Kidney epithelial cell (primary cell): ENCODE measurements at regions not wholly inside any gene's neighbourhood (a gene's known extent, or its start where the extent isn't known, plus 50 kb on each side); places are given as distances from the start of the nearest gene placed in this dataset.

Source experiments
- DNase-seq: peaks from one replicate; pipeline ENCODE4 v3.0.0-alpha.2; 2010; ENCODE audit warnings: low read depth
- H3K27me3 ChIP-seq: 2 replicates; pipeline ENCODE4 v1.6.0; 2011; ENCODE audit warnings: low read length; ENCODE audit not compliant: control insufficient read depth, insufficient read depth
- H3K36me3 ChIP-seq: 2 replicates; pipeline ENCODE4 v1.5.1; 2011; ENCODE audit warnings: low read length; ENCODE audit not compliant: control insufficient read depth, insufficient read depth
- H3K4me3 ChIP-seq: 2 replicates; pipeline ENCODE4 v1.5.1; 2011; ENCODE audit warnings: low read depth, mild to moderate bottlenecking, control low read depth, low read length
- CTCF ChIP-seq: IDR thresholded peaks from 2 replicates; pipeline ENCODE4 v1.5.1; 2011; ENCODE audit warnings: mild to moderate bottlenecking, moderate library complexity, low read length, control low read depth, inconsistent platforms; ENCODE audit not compliant: insufficient read depth, poor library complexity, severe bottlenecking

GRCh38 chr21:15272171-15272570, 207.4 kb upstream of the NRIP1 start:
- no peak for DNase-seq
- TF ChIP-seq CTCF = no peak
- H3K4me3 ChIP-seq = no peak overlapping the region
- no peaks in the 10 kb centered on the region for H3K27me3 ChIP-seq
- H3K36me3 ChIP-seq = no peaks in the 10 kb centered on the region

GRCh38 chr21:15272591-15272990, 207.8 kb upstream of the NRIP1 start:
- no peak for TF ChIP-seq CTCF
- no peak for DNase-seq
- Histone ChIP-seq H3K4me3 (no peak overlapping the region), H3K27me3 (no peaks in the 10 kb centered on the region), H3K36me3 (no peaks in the 10 kb centered on the region)

- no peak for TF ChIP-seq CTCF
- DNase-seq = no peak
- Histone ChIP-seq H3K27me3 (no peaks in the 10 kb centered on the region), H3K36me3 (no peaks in the 10 kb centered on the region), H3K4me3 (no peak overlapping the region)
Observed at GRCh38 chr21:15273244-15273643, 208.4 kb upstream of the NRIP1 start.

DNA sequence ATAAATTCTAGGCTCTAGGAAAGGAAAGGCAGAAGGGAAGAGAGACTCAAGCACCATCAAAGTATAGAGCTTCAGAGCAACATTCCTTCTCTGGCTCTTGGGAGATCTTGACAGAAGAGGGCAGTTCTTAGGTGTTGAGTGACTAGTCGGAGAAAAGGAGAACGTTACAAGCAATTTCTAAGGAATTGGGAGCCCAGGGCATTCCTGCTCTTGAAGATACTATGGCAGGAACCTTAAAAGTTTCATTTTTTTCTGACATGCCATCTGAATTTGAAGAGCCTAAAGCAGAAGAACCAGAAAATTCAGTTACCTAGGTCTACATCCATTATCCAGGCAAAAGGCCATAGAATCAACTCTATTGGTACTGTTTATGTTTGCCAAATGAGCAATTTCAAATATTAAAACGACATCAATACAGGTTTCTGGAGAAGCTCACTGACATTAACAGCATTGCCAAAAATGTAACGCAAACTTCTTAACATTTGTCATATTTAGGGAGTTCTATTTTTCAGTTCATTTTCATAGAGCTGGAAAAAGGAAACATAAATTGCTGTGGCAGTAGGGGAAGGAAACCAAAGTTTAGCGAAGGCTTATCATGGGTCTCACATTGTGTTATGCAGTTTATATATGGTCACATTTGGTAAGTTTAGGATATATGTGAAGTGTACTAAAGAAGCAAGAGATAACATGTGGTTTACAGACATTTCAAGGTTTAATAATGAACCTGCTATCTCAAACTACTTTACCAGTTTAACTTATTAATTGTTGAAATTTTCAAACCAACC, 210.1 kb upstream of the NRIP1 start:
- no peak for DNase-seq
- no peak overlapping the region for H3K4me3 ChIP-seq

GRCh38 chr21:15275615-15276235, 210.9 kb upstream of the NRIP1 start:
- Histone ChIP-seq H3K27me3 (no peaks in the 10 kb centered on the region), H3K4me3 (no peak overlapping the region), H3K36me3 (no peaks in the 10 kb centered on the region)
- DNase-seq = no peak
- no peak for TF ChIP-seq CTCF

More for the DNA sequence above, 210.1 kb upstream of the NRIP1 start:
- no peaks in the 10 kb centered on the region for H3K36me3 ChIP-seq
- no peaks in the 10 kb centered on the region for H3K27me3 ChIP-seq
- TF ChIP-seq CTCF = no peak
